Trophoblast cell (in vitro differentiated cells and primary cell): ENCODE measurements at regions not wholly inside any gene's neighbourhood (a gene's known extent, or its start where the extent isn't known, plus 50 kb on each side); places are given as distances from the start of the nearest gene placed in this dataset.

ENCODE experiments used
- DNase-seq, 2 donors: peaks; one replicate each; pipeline ENCODE4 v3.0.0-alpha.2; 2016
- H2AFZ ChIP-seq: 2 replicates; pipeline ENCODE4 v1.6.1; 2013; ENCODE audit warnings: low read length, moderate library complexity, mild to moderate bottlenecking; ENCODE audit not compliant: insufficient read depth, poor library complexity
- H2AK5ac ChIP-seq: 2 replicates; pipeline ENCODE4 v1.6.1; 2013; ENCODE audit warnings: mild to moderate bottlenecking, low read length
- H2BK120ac ChIP-seq: 2 replicates; pipeline ENCODE4 v1.6.1; 2013; ENCODE audit warnings: low read length, mild to moderate bottlenecking, moderate library complexity; ENCODE audit not compliant: insufficient read depth, poor library complexity
- H2BK12ac ChIP-seq: 2 replicates; pipeline ENCODE4 v1.6.1; 2013; ENCODE audit warnings: mild to moderate bottlenecking, low read length, moderate library complexity
- H2BK5ac ChIP-seq: 2 replicates; pipeline ENCODE4 v1.6.1; 2013; ENCODE audit warnings: low read length, low read depth, moderate library complexity, mild to moderate bottlenecking; ENCODE audit not compliant: poor library complexity
- H3K14ac ChIP-seq: 2 replicates; pipeline ENCODE4 v1.6.1; 2013; ENCODE audit warnings: mild to moderate bottlenecking, low read length
- H3K18ac ChIP-seq: 2 replicates; pipeline ENCODE4 v1.6.1; 2013; ENCODE audit warnings: mild to moderate bottlenecking, low read length
- H3K23ac ChIP-seq: 2 replicates; pipeline ENCODE4 v1.6.1; 2013; ENCODE audit warnings: low read length
- H3K27ac ChIP-seq: 2 replicates; pipeline ENCODE4 v1.5.1; 2013; ENCODE audit warnings: low read depth, mild to moderate bottlenecking, inconsistent platforms, low read length, moderate library complexity
- H3K27me3 ChIP-seq: 2 replicates; pipeline ENCODE4 v1.6.1; 2013; ENCODE audit warnings: inconsistent platforms, mild to moderate bottlenecking, low read length, moderate library complexity; ENCODE audit not compliant: insufficient read depth
- H3K36me3 ChIP-seq, 2 experiments: 1 replicate in 1 of 2; 2 replicates in 1 of 2; pipeline ENCODE4 v1.6.1; 2013; ENCODE audit warnings: low read length in 2 of 2, mild to moderate bottlenecking in 2 of 2, moderate library complexity in 1 of 2; ENCODE audit not compliant: insufficient read depth in 2 of 2, control insufficient read depth in 1 of 2
- H3K4ac ChIP-seq: 2 replicates; pipeline ENCODE4 v1.6.1; 2013; ENCODE audit warnings: low read depth, mild to moderate bottlenecking, low read length, moderate library complexity
- H3K4me1 ChIP-seq, 2 experiments: 1 replicate in 1 of 2; 2 replicates in 1 of 2; pipeline ENCODE4 v1.6.1; 2013; ENCODE audit warnings: low read length in 2 of 2, mild to moderate bottlenecking in 2 of 2, moderate library complexity in 1 of 2; ENCODE audit not compliant: insufficient read depth in 2 of 2, control insufficient read depth in 1 of 2
- H3K4me2 ChIP-seq: 2 replicates; pipeline ENCODE4 v1.6.1; 2013; ENCODE audit warnings: inconsistent platforms, mild to moderate bottlenecking, low read length, moderate library complexity
- H3K4me3 ChIP-seq: 2 replicates; pipeline ENCODE4 v1.5.1; 2013; ENCODE audit warnings: mild to moderate bottlenecking, low read depth, low read length, inconsistent platforms
- H3K79me1 ChIP-seq: one replicate; pipeline ENCODE4 v1.6.1; 2013; ENCODE audit warnings: low read length
- H3K79me2 ChIP-seq: 2 replicates; pipeline ENCODE4 v1.6.1; 2013; ENCODE audit warnings: low read length, mild to moderate bottlenecking; ENCODE audit not compliant: control insufficient read depth, insufficient read depth, poor library complexity
- H3K9ac ChIP-seq: 2 replicates; pipeline ENCODE4 v1.6.1; 2013; ENCODE audit warnings: mild to moderate bottlenecking, low read length
- H3K9me3 ChIP-seq: 2 replicates; pipeline ENCODE4 v1.6.1; 2013; ENCODE audit warnings: low read depth, mild to moderate bottlenecking, control low read depth, inconsistent platforms, low read length; ENCODE audit not compliant: insufficient read depth
- H4K12ac ChIP-seq: 2 replicates; pipeline ENCODE4 v1.6.1; 2013; ENCODE audit warnings: low read depth, mild to moderate bottlenecking, low read length, moderate library complexity
- H4K8ac ChIP-seq: 2 replicates; pipeline ENCODE4 v1.6.1; 2013; ENCODE audit warnings: low read depth, mild to moderate bottlenecking, low read length, moderate library complexity
- H4K91ac ChIP-seq: one replicate; pipeline ENCODE4 v1.6.1; 2013; ENCODE audit warnings: low read depth, mild to moderate bottlenecking, low read length, moderate library complexity
- WGBS: extraction: QIAGEN DNeasy Blood & Tissue Kit; methylation state at CpG from one replicate; pipeline ENCODE4 v1.1.7; 2013; ENCODE audit warnings: missing lambda C conversion rate; ENCODE audit not compliant: insufficient read length, insufficient coverage; ENCODE audit errors: extremely low coverage; 5-methylcytosine and 5-hydroxymethylcytosine counted together

- Histone ChIP-seq H3K27ac (no peak overlapping the region), H3K4me1 (no peaks in the 10 kb centered on the region), H3K79me1 (no peaks in the 10 kb centered on the region), H3K18ac (no peak overlapping the region), H3K4ac (no peak overlapping the region), H2AK5ac (no peak overlapping the region), H3K36me3 (no peaks in the 10 kb centered on the region), H4K12ac (no peak overlapping the region), H3K4me2 (no peak overlapping the region), H4K91ac (no peak overlapping the region), H3K14ac (no peak overlapping the region), H3K27me3 (no peaks in the 10 kb centered on the region), H2BK5ac (no peak overlapping the region), H2BK12ac (no peak overlapping the region), H3K4me3 (no peak overlapping the region), H3K79me2 (no peaks in the 10 kb centered on the region), H3K9ac (no peak overlapping the region), H3K23ac (no peak overlapping the region), H4K8ac (no peak overlapping the region), H2AFZ (no peak overlapping the region), H2BK120ac (no peak overlapping the region), H3K9me3 (no peaks in the 10 kb centered on the region)
- no CpG with 5 or more reads among the region's 3 CpGs for WGBS
- DNase-seq = no peak
Observed at GRCh38 chr3:24622696-24623225, 128.1 kb upstream of the THRB start.

- WGBS = no CpG with 5 or more reads among the region's 3 CpGs
- no peak for DNase-seq
- no peak overlapping the region for H2AK5ac ChIP-seq
- no peak overlapping the region for H4K12ac ChIP-seq
- H2BK5ac ChIP-seq = no peak overlapping the region
- H3K18ac ChIP-seq = no peak overlapping the region
- H3K9ac ChIP-seq = no peak overlapping the region
- no peak overlapping the region for H2AFZ ChIP-seq
- no peak overlapping the region for H3K4me2 ChIP-seq
- H3K4ac ChIP-seq = no peak overlapping the region
- no peak overlapping the region for H3K4me3 ChIP-seq
- no peaks in the 10 kb centered on the region for H3K27me3 ChIP-seq
- H3K4me1 ChIP-seq = no peaks in the 10 kb centered on the region
- H3K9me3 ChIP-seq = no peaks in the 10 kb centered on the region
- H3K14ac ChIP-seq = no peak overlapping the region
- H3K23ac ChIP-seq = no peak overlapping the region
- no peaks in the 10 kb centered on the region for H3K79me1 ChIP-seq
- no peak overlapping the region for H2BK12ac ChIP-seq
- H4K8ac ChIP-seq = no peak overlapping the region
- no peak overlapping the region for H4K91ac ChIP-seq
- no peak overlapping the region for H2BK120ac ChIP-seq
- H3K36me3 ChIP-seq = no peaks in the 10 kb centered on the region
- no peaks in the 10 kb centered on the region for H3K79me2 ChIP-seq
- H3K27ac ChIP-seq = no peak overlapping the region
Observed at GRCh38 chr3:24623657-24624056, 129.0 kb upstream of the THRB start.

- no peak overlapping the region for H2BK12ac ChIP-seq
- no peak overlapping the region for H3K23ac ChIP-seq
- H4K12ac ChIP-seq = no peak overlapping the region
- H3K4ac ChIP-seq = no peak overlapping the region
- no peak overlapping the region for H3K27ac ChIP-seq
- no peak overlapping the region for H3K4me3 ChIP-seq
- no peak overlapping the region for H4K91ac ChIP-seq
- H3K4me2 ChIP-seq = no peak overlapping the region
- H3K9me3 ChIP-seq = no peaks in the 10 kb centered on the region
- WGBS = no CpG with 5 or more reads among the region's 2 CpGs
- H3K18ac ChIP-seq = no peak overlapping the region
- no peak overlapping the region for H3K9ac ChIP-seq
- H3K27me3 ChIP-seq = no peaks in the 10 kb centered on the region
- no peaks in the 10 kb centered on the region for H3K36me3 ChIP-seq
- no peak overlapping the region for H2BK120ac ChIP-seq
- no peak overlapping the region for H2AK5ac ChIP-seq
- no peak overlapping the region for H3K14ac ChIP-seq
- H2AFZ ChIP-seq = no peak overlapping the region
- no peak for DNase-seq
- H3K4me1 ChIP-seq = no peaks in the 10 kb centered on the region
- no peak overlapping the region for H4K8ac ChIP-seq
- no peaks in the 10 kb centered on the region for H3K79me2 ChIP-seq
- H2BK5ac ChIP-seq = no peak overlapping the region
- no peaks in the 10 kb centered on the region for H3K79me1 ChIP-seq
Observed at GRCh38 chr3:24624938-24625681, 130.5 kb upstream of the THRB start.

GRCh38 chr3:24628523-24629258, 134.0 kb upstream of the THRB start:
- Histone ChIP-seq H3K9me3 (no peaks in the 10 kb centered on the region), H2AFZ (no peak overlapping the region), H3K23ac (no peak overlapping the region), H3K18ac (no peak overlapping the region), H3K27me3 (no peaks in the 10 kb centered on the region), H3K9ac (no peak overlapping the region), H3K36me3 (no peaks in the 10 kb centered on the region), H3K4ac (no peak overlapping the region), H2BK12ac (no peak overlapping the region), H4K91ac (no peak overlapping the region), H3K27ac (no peak overlapping the region), H2BK120ac (no peak overlapping the region), H2AK5ac (no peak overlapping the region), H3K14ac (no peak overlapping the region), H3K4me1 (no peaks in the 10 kb centered on the region), H3K79me2 (no peaks in the 10 kb centered on the region), H3K4me3 (no peak overlapping the region), H4K8ac (no peak overlapping the region), H2BK5ac (no peak overlapping the region), H3K79me1 (no peaks in the 10 kb centered on the region), H4K12ac (no peak overlapping the region), H3K4me2 (no peak overlapping the region)
- DNase-seq = no peak
- WGBS = no CpG with 5 or more reads among the region's 4 CpGs
